ENCODE measurements at regions not wholly inside any gene's neighbourhood (a gene's known extent, or its start where the extent isn't known, plus 50 kb on each side); places are given as distances from the start of the nearest gene placed in this dataset.

GRCh38 chr3:88209356-88209755 is 59.6 kb downstream of the C3orf38 start:
- DNase-seq (ENCODE audit: low spot score), result no peak

GRCh38 chr3:88211096-88211890 is 61.5 kb downstream of the C3orf38 start:
- no peak for DNase-seq (ENCODE audit: low spot score)

- DNase-seq (ENCODE audit: low spot score), result peak; percentile 27
Observed at GRCh38 chr3:88219138-88219792, 69.5 kb downstream of the C3orf38 start.

- DNase-seq (ENCODE audit: low spot score), result no peak
Observed at GRCh38 chr3:88220126-88220525, 70.4 kb downstream of the C3orf38 start.

- no peak for DNase-seq (ENCODE audit: low spot score)
Observed at GRCh38 chr3:88221726-88222125, 72.0 kb downstream of the C3orf38 start.

- no peak for DNase-seq (ENCODE audit: low spot score)
Observed at GRCh38 chr3:88222343-88222742, 72.6 kb downstream of the C3orf38 start.

- no peak for DNase-seq (ENCODE audit: low spot score)
Observed at GRCh38 chr3:88225326-88226008, 75.7 kb downstream of the C3orf38 start.

GRCh38 chr3:88226910-88227309 is 77.2 kb downstream of the C3orf38 start:
- DNase-seq (ENCODE audit: low spot score), result no peak

- no peak for DNase-seq (ENCODE audit: low spot score)
Observed at GRCh38 chr3:88230638-88231037, 80.9 kb downstream of the C3orf38 start.

GRCh38 chr3:88231207-88231606 is 81.4 kb downstream of the C3orf38 start:
- DNase-seq (ENCODE audit: low spot score), result peak; percentile 35

GRCh38 chr3:88231632-88232031 is 81.9 kb downstream of the C3orf38 start:
- no peak for DNase-seq (ENCODE audit: low spot score)

- peak; percentile 18 for DNase-seq (ENCODE audit: low spot score)
Observed at GRCh38 chr3:88235102-88235501, 85.3 kb downstream of the C3orf38 start.

GRCh38 chr3:88239870-88240269 is 90.1 kb downstream of the C3orf38 start:
- no peak for DNase-seq (ENCODE audit: low spot score)

GRCh38 chr3:88248658-88249057 is 98.9 kb downstream of the C3orf38 start:
- no peak for DNase-seq (ENCODE audit: low spot score)

- DNase-seq (ENCODE audit: low spot score), result no peak
Observed at GRCh38 chr3:88259045-88259444, 109.3 kb downstream of the C3orf38 start.

GRCh38 chr3:88262527-88262926 is 112.8 kb downstream of the C3orf38 start:
- no peak for DNase-seq (ENCODE audit: low spot score)

- DNase-seq (ENCODE audit: low spot score), result no peak
Observed at GRCh38 chr3:88263417-88264100, 113.8 kb downstream of the C3orf38 start.

GRCh38 chr3:88267441-88267840 is 117.7 kb downstream of the C3orf38 start:
- DNase-seq (ENCODE audit: low spot score), result no peak

GRCh38 chr3:88267847-88268246 is 118.1 kb downstream of the C3orf38 start:
- no peak for DNase-seq (ENCODE audit: low spot score)

- DNase-seq (ENCODE audit: low spot score), result no peak
Observed at GRCh38 chr3:88280326-88280725, 130.6 kb downstream of the C3orf38 start.

GRCh38 chr3:88282528-88283241 is 132.9 kb downstream of the C3orf38 start:
- DNase-seq (ENCODE audit: low spot score), result no peak

GRCh38 chr3:88283242-88283592 is 133.5 kb downstream of the C3orf38 start:
- no peak for DNase-seq (ENCODE audit: low spot score)
